ENCODE measurements at regions not wholly inside any gene's neighbourhood (a gene's known extent, or its start where the extent isn't known, plus 50 kb on each side); places are given as distances from the start of the nearest gene placed in this dataset.

DNA sequence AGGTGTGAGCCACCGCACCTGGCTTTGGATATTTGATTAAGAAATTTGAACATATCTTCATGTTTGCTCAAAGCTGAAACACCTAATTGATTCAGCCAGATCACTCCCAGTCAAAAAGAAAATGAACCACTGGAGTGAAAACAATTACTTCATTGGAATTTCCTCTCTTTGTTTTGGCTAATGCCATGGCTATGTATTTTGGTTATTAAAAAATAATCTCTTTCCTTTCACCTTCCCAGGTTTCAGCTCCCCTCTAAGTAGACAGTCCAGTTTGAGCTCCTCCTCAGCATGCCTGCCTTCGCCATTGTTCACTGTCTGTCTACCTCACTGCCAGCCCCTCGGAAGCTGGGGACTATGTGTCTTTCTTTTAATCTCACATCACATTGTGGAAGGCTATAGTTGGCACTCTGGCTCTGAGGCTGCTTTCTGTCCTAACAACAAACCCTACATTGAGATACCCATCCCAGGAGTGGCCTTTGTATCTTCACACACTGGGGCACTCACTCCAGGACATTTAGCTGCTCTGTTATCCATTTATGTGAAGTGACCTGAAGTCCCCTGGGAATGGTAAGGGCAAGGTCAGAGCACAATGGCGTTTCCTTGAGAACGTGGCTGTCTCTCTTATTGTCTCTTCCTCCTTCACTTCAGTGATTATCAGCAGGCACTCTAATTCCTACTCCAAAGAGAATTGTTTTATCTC lies 764.0 kb upstream of the CITED2 start:
- TF ChIP-seq, protein P1, sequence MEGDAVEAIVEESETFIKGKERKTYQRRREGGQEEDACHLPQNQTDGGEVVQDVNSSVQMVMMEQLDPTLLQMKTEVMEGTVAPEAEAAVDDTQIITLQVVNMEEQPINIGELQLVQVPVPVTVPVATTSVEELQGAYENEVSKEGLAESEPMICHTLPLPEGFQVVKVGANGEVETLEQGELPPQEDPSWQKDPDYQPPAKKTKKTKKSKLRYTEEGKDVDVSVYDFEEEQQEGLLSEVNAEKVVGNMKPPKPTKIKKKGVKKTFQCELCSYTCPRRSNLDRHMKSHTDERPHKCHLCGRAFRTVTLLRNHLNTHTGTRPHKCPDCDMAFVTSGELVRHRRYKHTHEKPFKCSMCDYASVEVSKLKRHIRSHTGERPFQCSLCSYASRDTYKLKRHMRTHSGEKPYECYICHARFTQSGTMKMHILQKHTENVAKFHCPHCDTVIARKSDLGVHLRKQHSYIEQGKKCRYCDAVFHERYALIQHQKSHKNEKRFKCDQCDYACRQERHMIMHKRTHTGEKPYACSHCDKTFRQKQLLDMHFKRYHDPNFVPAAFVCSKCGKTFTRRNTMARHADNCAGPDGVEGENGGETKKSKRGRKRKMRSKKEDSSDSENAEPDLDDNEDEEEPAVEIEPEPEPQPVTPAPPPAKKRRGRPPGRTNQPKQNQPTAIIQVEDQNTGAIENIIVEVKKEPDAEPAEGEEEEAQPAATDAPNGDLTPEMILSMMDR (IDR thresholded peaks at IDR 0.05): no peak
- TF ChIP-seq POLR2A (IDR thresholded peaks at IDR 0.05): no peak
